Right lobe of liver (tissue), 4 donors: ENCODE measurements at regions not wholly inside any gene's neighbourhood (a gene's known extent, or its start where the extent isn't known, plus 50 kb on each side); places are given as distances from the start of the nearest gene placed in this dataset.

Source experiments
- CTCF ChIP-seq, 4 donors: fragments of 200-600 bp in 3 of 4; fragments of 450-650 bp in 1 of 4; IDR thresholded peaks; one replicate each; pipeline versions ENCODE4 v1.5.1 to v1.8.0; 2016 to 2022; ENCODE audit warnings: antibody characterized with exemption in 4 of 4, mild to moderate bottlenecking in 2 of 4
- POLR2A ChIP-seq: fragments of 450-650 bp; IDR thresholded peaks from one replicate; pipeline ENCODE4 v1.6.1; 2017; ENCODE audit warnings: antibody characterized with exemption, mild to moderate bottlenecking
- donor health status: DM: no; HTN: no; CAD: no.
- donor health status: DM: no; HTN: no; CAD: no.
- donor health status: DM: no; HTN: yes; CAD: no.

GRCh38 chr13:33515146-33515545, 229.6 kb upstream of the STARD13 start:
- TF ChIP-seq CTCF (IDR thresholded peaks at IDR 0.05) = no peak
- TF ChIP-seq POLR2A = no peak
